ENCODE measurements at regions not wholly inside any gene's neighbourhood (a gene's known extent, or its start where the extent isn't known, plus 50 kb on each side); places are given as distances from the start of the nearest gene placed in this dataset.

- no peak for DNase-seq
Measured at GRCh38 chr2:158732573-158733429, 62.3 kb upstream of the DAPL1 start.

- DNase-seq = no peak
Measured at GRCh38 chr2:158733430-158733755, 61.7 kb upstream of the DAPL1 start.

GRCh38 chr2:158734442-158734841 is 60.7 kb upstream of the DAPL1 start:
- DNase-seq = no peak

GRCh38 chr2:158735822-158736580 is 59.1 kb upstream of the DAPL1 start:
- no peak for DNase-seq

DNA sequence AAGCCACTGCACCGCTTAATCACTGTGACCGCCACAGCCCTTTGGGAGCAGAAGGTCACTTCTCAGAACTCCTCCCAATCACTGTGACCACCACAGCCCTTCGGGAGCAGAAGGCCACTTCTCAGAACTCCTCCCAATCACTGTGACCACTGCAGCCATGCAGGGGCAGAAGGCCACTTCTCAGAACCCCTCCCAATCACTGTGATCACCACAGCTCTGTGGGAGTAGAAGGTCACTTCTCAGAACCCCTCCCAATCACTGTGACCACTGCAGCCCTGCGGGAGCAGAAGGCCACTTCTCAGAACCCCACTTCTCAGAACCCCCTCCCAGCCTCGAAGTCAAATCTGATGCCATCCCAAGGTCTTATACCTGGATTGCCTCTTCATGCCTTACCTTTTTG is 56.8 kb upstream of the DAPL1 start:
- DNase-seq = no peak

- DNase-seq = no peak
Measured at GRCh38 chr2:158740127-158740526, 55.0 kb upstream of the DAPL1 start.

GRCh38 chr2:158740621-158741020 is 54.5 kb upstream of the DAPL1 start:
- no peak for DNase-seq

GRCh38 chr2:158741625-158742024 is 53.5 kb upstream of the DAPL1 start:
- no peak for DNase-seq

GRCh38 chr2:158742536-158742935 is 52.6 kb upstream of the DAPL1 start:
- DNase-seq = no peak

GRCh38 chr2:158743466-158743865 is 51.7 kb upstream of the DAPL1 start:
- no peak for DNase-seq

- no peak for DNase-seq
Measured at GRCh38 chr2:158743879-158744278, 51.2 kb upstream of the DAPL1 start.

DNA sequence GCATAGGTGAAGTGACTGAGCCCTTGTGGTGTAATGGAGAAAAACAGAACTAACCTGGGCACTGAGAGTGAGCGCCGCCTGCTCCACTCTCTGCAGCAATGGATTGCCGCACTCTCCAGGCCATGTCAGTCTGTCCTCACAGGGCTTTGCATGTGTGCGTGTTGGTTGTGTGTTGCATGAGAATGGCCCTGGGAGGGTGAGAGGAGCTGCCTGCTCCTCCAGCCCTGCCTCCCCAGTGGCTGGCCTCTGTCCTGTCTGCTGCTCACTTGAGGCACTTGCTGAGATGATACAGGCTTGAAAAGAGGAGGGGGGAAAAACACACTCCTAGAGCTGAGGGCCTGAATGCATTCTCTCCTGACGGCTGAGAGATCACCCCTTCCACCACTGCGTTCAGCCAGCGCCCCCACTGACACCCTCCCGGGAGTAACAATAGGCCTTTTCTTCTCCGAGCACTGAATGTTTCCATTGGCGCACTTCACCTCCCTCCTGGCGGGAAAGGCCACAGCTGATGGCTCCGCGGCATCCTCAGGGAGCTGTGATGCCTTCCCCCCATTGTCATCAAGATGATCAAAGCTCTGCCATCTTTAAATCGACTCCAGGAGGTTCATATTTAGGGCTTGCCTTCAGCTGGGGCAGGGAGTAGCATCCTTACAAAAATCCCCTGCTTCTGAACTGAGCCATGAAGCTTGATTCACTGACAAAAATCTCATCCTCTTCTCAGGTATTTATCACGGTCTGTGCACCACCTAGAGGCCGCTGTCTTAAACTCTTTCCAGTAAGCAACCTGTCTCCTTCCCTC is 49.9 kb upstream of the DAPL1 start:
- DNase-seq = peak; percentile 5

Measured in NCI-H1436 treated with DMSO at 0.1 percent for 48 hours (cell line).